HG02852 (cell line): ENCODE measurements at regions not wholly inside any gene's neighbourhood (a gene's known extent, or its start where the extent isn't known, plus 50 kb on each side); places are given as distances from the start of the nearest gene placed in this dataset.

Experiments
- ATAC-seq: cut with Tn5 transposase; IDR thresholded peaks from one replicate; pipeline ENCODE4 v1.9.1; 2021; ENCODE audit warnings: mild to moderate bottlenecking, moderate library complexity; ENCODE audit not compliant: unreplicated experiment

DNA sequence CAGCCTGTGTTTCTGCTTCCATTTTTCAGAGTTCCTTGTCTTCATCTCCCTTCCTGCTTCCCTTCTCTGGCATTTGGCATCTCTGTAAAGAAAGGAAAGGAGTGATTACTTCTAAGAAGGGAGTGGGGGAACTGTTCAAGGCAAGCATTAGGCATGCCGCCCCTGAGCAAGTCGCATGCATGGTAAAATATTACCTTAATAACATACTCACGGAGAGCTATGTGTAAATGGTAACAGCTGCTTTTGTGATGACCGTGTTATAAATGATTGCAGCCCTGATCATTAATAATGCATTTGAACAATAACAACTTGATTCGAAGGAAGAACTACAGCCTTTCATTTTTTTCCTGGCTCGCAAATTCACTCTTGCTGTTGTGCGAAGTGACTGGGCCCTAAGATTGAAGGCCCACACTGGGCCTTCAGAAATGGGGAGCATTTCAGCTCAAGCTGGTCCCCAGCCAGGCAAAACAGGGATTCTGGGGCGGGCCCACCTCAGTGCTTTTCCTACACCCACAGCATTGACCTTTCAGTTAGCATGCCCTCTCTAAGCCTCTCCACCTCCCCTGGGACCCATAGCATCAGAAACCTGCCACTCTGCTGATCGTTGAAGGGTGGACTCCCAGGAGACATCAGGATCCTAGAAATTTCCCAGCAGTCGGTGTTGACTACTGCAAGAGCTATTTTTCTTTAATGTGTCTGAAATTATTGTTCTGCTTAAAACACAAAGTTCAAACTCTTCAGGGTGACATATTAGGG, 263.0 kb upstream of the CADM1 start:
- no peak for ATAC-seq

- ATAC-seq = no peak
These were observed 262.3 kb upstream of the CADM1 start for GRCh38 chr11:115766561-115766960.

DNA sequence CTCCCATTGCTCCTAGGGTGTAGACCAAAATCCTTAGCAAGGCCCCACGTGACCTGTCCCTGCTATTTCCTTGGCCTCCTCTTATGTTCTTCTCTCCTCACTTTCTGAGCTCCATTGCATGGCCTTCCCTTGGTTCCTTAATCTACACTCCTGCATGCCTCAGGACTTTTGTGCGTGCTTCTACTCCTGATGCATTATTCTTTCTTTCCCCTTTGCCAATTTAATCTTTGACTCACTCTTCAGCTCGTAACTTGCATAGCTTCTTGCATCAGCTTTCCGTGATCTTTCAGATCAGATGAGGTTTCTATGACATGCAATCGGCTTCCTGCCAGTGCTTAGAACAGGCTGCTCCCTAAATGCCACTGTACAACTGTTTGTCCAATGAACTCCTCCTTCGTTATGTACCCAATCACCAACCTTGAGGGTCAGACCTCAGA, 261.6 kb upstream of the CADM1 start:
- ATAC-seq = no peak

GRCh38 chr11:115764176-115764575, 260.0 kb upstream of the CADM1 start:
- ATAC-seq = no peak

DNA sequence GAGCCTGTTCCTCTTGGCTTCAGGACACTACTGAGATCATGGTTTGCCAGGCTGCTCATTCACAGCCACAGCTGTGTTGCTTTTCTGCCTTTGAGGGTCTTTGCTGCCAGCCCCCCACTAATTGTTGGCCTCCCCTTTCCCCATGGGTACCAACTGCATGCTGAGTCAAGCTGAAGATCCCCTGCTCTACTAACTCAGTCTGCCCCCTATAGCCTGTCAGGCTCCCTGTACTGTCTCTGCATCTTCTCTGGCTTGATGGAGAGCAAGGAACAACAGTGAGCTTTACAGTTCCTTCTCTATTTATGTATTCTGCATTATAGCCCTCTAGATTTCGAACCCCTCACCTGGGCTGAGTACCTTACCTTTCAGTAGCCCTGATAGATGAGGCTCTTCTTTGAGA, 257.6 kb upstream of the CADM1 start:
- ATAC-seq = no peak

DNA sequence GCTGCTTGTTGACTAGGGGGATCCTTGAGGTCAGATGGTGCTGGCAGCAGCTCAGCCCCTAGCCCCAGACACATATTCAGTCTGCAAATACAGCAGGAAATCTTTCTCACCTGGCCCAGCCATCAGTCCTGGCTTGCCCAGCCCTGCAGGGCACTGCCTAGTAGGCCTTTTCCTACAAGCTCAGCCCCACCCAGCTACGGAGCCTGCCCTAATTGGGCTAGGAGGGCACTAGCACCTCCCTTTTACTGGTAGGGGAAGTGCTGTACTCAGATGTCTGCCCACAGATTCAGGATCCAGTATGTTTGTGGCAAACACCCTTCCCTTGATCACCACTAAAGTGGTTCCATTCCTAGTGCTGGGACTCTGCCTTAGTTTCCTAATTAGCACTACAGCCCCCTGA, 257.1 kb upstream of the CADM1 start:
- ATAC-seq = no peak

DNA sequence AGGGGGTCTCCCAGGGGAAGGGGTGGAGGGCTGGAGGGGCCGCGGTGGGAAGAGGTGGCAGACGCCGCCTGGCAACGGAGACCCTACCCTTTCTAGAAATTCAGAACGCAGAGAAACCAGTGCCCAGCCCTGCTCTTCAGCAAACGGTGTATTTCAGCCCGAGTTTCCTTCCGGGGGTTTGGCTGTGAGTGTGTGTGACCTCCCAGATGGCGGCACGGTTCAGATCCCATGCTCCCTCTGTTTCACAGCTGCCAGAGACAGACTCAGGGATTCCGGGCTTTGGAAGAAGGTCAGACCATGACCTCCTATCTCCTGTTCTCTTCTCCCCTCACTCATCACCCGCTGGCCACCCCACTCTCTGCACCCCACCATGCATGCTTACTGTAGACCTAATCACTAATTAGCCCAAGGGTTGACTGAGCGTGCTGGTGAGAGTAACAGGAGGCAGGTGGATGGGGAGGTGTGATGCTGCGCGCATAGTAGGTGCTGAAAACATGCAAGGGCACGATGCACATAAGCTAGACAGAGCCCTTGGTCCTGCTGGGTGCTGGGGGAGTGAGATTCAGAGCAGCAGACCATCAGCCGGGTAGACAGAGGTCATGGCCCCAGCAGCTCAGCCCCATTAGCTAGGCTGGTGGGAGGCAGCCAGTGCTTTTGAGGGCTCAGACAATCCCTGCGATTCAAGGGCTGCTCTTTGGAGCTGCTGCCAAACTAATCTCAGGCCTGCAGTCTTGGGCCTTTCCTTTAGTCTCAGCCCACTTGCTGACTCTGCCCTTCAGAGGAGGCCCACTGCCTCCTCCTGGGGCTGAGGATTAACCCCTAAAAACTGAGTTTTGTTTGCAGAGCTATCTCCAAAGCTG, 256.5 kb upstream of the CADM1 start:
- ATAC-seq = no peak

DNA sequence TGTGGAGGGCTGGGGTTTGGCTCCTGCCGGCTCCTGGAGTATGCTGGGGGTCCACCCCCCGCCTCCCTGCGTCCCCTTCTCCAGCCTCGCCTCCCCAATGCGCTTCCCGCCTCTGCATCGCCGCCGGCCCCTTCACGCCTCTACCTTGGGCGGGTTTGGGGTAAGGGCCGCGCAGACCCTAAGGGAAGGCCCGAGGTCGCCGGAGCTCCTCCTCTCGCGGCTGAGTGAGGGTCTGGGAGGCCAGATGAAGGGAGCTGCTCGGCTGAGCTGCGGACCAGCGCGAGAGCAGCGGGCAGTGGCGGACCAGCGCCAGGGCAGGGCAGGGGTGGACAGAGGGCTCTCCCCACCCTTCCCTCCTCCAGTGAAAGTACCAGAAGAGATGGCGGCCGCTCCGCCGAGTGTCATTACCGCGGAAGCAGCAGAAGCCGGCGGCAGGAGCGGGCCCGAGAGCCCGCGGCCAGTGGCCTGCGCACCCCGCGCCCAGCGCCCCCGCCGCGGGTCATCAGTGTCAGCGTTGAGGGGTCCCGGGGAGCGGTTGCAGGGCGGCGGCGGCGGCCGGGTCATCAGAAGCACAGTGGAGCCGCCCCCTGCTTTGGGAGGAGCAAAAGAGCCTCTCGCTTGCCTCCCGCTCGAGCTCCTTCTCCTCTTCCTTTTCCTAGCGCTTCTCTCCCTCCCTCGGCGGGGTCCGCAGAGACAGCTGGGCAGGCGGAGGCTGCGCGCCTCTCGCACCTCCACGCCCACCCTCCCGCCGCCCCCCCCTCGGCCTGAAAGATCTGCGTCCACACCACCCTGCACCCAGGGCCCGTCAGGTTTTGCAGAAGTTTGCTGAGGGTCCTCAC, 255.6 kb upstream of the CADM1 start:
- ATAC-seq = no peak

GRCh38 chr11:115758011-115758410, 253.8 kb upstream of the CADM1 start:
- no peak for ATAC-seq

DNA sequence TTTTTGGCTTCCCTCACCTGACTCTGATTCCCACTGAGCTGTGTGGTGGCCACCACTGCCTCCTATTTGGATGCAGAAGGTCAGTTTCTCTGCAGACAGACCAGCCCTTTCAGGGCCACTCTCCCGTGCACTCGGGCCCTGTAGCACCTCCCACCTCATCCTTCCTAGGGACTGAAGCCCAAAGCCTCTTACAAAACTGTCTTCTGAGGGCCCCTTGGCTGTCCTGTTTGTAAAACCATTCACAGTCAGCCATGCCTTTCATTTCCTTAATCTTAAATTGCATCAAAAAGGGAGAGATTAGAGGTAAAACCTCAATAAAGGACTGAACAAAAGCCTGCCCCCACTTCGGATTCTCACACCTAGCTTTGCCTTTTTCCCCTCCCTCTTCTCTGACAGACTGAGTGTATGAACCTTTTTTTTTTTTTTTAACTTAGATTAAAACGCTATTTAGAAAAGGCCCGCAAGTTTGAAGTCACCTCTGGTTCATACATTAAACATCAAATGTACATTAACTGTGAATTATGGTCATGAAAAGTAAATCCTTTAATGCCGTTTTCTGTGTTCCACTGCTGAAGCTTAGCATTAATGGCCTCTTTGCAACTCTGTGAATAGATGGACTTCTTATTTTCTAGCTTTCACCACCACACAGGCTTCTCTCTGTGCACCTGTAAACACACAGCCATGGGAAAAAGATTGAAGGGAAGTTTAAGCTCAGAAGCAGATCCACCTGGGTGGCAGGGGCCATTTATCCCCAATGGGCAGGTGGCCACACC, 247.2 kb upstream of the CADM1 start:
- ATAC-seq = no peak

- no peak for ATAC-seq
These were observed 241.6 kb upstream of the CADM1 start for GRCh38 chr11:115745610-115746512.

GRCh38 chr11:115745066-115745465, 240.9 kb upstream of the CADM1 start:
- no peak for ATAC-seq

- ATAC-seq = no peak
These were observed 239.5 kb upstream of the CADM1 start for GRCh38 chr11:115743719-115744118.

DNA sequence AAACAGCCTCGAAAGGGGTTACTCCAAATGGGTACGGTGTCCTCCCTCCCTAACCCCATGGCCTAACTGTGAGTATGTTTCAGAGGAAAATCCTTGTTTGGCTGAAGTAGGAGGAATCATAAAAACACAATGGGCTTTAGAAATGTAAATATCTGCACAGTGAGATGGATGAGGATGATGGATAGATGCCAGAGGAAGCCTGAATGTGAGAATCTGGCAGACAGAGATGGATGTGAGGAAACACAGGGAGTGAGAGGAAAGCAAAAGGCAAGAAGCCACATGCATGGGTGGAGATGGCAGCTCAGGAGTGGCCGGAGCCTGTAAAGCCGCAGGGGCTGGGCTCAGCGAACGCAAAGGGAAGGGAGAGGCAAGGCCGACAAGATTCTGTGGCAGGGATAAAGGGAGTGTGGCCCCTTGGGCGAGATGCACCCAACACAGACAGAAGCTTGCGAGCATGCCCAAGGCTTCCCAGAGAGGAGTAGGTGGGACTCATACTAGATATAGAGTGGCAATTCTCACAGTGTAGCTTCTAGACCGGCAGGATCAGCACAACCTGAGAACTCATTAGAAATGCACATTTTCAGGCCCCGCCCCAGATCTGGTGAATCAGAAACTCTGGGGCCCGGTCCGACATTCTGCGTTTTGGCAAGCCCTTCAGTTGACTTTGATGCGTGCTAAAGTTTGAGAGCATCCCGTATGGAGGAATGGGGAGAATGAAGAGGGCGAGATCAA, 237.3 kb upstream of the CADM1 start:
- ATAC-seq = no peak

DNA sequence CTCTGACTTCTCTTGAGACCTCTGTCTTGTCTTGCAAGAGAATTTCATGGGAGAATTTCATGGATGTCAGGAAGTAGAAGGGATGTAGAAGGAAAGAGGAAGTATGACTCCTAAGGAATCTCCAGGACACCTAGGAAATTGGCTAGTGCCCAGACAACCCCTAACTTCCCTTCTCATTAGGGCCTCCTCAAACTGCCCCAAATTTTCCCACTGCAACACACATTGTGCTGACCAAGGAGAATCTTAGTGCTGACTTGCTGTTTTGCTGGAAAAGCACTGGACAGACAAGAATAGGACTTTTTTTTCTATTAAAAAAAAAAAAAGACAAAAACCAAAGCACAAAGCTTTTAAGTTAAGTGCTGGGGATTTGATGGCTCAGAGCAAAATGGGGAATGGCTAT, 236.1 kb upstream of the CADM1 start:
- ATAC-seq = no peak

- ATAC-seq = no peak
These were observed 235.7 kb upstream of the CADM1 start for GRCh38 chr11:115739878-115740277.

- no peak for ATAC-seq
These were observed 234.9 kb upstream of the CADM1 start for GRCh38 chr11:115739146-115739545.

- ATAC-seq = no peak
These were observed 233.7 kb upstream of the CADM1 start for GRCh38 chr11:115737875-115738274.

- no peak for ATAC-seq
These were observed 231.9 kb upstream of the CADM1 start for GRCh38 chr11:115736146-115736545.
